Psoas muscle (tissue), 7 donors: ENCODE measurements at regions not wholly inside any gene's neighbourhood (a gene's known extent, or its start where the extent isn't known, plus 50 kb on each side); places are given as distances from the start of the nearest gene placed in this dataset.

Experiments used
- ATAC-seq, 4 donors: fragments of 200-7000 bp; cut with Tn5 transposase; one replicate each; pipeline ENCODE4 v1.9.1; 2020; ENCODE audit warnings: moderate library complexity in 3 of 4, mild to moderate bottlenecking in 2 of 4
- DNase-seq, 2 donors: peaks; one replicate each; pipeline ENCODE4 v3.0.0-alpha.2; 2020
- H3K27ac ChIP-seq: fragments of 200-600 bp; one replicate; pipeline ENCODE4 v1.8.0; 2022
- H3K27me3 ChIP-seq, 3 donors: fragments of 200-600 bp in 1 of 3; one replicate each; pipeline versions ENCODE4 v1.6.1 to v1.8.0; 2013 to 2022; ENCODE audit warnings: low read length in 2 of 3, mild to moderate bottlenecking in 2 of 3, moderate library complexity in 1 of 3; ENCODE audit not compliant: insufficient read depth in 3 of 3
- H3K36me3 ChIP-seq, 2 donors: fragments of 200-600 bp in 1 of 2; one replicate each; pipeline versions ENCODE4 v1.6.1 to v1.8.0; 2013 to 2022; ENCODE audit warnings: low read depth in 1 of 2, mild to moderate bottlenecking in 1 of 2, moderate library complexity in 1 of 2; ENCODE audit not compliant: insufficient read depth in 1 of 2
- H3K4me1 ChIP-seq: fragments of 200-600 bp; one replicate; pipeline ENCODE4 v1.8.0; 2022
- H3K4me3 ChIP-seq: fragments of 200-600 bp; one replicate; pipeline ENCODE4 v1.8.0; 2022; ENCODE audit warnings: mild to moderate bottlenecking
- H3K9me3 ChIP-seq: fragments of 200-600 bp; one replicate; pipeline ENCODE4 v1.8.0; 2022
- WGBS, 3 donors: extraction: QIAGEN DNeasy Blood & Tissue Kit; methylation state at CpG; one replicate each; pipeline versions ENCODE4 v1.1.6 to v1.1.7; 2013; 5-methylcytosine and 5-hydroxymethylcytosine counted together
- intact Hi-C, 2 donors: fragments of 100-400 bp; cut with DNase I; formaldehyde crosslinking; loops; one replicate each; pipeline versions ENCODE4 v1.11.0 to v1.14.2; 2022
- TF ChIP-seq, protein P1 (sequence below): fragments of 200-600 bp; IDR thresholded peaks from one replicate; pipeline ENCODE4 v1.8.0; 2022; ENCODE audit warnings: antibody characterized with exemption
- donor health status: healthy with polysubstance abuse.
- donor health status: DM: no; HTN: no; CAD: no; lungs with moderate emphysema.
- donor health status: Bipolar disorder and iron deficiency.
- donor health status: healthy.
- donor health status: DM: yes; HTN: yes; CAD: no.
- donor health status: DM: no; HTN: no; CAD: no.
- donor health status: DM: yes; HTN: yes; CAD: no.

DNA sequence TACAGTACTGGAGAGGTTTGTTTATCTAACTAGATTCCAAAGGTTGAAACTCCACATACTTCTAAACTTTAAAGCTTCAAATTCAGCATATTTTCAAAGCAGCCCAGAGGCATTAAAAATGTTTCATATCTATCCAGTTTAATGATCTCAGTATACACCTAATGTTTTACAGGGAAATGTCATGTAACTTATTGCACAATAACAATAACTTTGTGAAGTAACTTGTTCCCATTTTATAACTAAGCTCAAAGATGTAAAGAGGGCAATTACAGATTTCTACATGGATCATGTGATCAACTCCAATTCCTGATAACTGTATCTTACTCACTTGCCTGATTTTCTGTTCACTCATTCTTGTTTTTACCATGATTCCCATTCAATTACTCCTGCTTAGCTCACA, 610.0 kb downstream of the TAF11L14 start:
- H3K4me3 ChIP-seq: no peak overlapping the region
- no peaks in the 10 kb centered on the region for H3K4me1 ChIP-seq
- TF ChIP-seq, protein P1, sequence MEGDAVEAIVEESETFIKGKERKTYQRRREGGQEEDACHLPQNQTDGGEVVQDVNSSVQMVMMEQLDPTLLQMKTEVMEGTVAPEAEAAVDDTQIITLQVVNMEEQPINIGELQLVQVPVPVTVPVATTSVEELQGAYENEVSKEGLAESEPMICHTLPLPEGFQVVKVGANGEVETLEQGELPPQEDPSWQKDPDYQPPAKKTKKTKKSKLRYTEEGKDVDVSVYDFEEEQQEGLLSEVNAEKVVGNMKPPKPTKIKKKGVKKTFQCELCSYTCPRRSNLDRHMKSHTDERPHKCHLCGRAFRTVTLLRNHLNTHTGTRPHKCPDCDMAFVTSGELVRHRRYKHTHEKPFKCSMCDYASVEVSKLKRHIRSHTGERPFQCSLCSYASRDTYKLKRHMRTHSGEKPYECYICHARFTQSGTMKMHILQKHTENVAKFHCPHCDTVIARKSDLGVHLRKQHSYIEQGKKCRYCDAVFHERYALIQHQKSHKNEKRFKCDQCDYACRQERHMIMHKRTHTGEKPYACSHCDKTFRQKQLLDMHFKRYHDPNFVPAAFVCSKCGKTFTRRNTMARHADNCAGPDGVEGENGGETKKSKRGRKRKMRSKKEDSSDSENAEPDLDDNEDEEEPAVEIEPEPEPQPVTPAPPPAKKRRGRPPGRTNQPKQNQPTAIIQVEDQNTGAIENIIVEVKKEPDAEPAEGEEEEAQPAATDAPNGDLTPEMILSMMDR: no peak
- no peak overlapping the region for H3K27ac ChIP-seq
- no peaks in the 10 kb centered on the region for H3K36me3 ChIP-seq
- intact Hi-C loops: no loop called here
- no peak for DNase-seq
- H3K27me3 ChIP-seq: no peaks in the 10 kb centered on the region
- peaks cover 3% of the 10 kb centered on the region for H3K9me3 ChIP-seq
- no peak for ATAC-seq

DNA sequence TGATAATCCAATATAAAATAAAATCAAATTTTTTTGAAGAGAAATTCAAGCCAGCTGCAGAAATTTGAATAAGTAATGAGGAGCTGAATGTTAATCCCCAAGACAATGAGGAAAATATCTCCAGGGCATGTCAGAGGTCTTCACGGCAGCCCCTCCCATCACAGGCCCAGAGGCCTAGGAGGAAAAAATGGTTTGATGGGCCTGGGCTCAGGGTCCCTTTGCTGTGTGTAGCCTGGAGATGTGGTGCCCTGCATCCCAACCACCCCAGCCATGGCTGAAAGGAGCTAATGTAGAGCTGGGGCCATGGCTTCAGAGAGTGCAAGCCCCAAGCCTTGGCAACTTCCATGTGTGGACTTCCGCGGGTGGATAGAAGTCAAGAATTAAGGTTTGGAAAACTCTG, 618.3 kb downstream of the TAF11L14 start:
- Histone ChIP-seq H3K9me3 (no peaks in the 10 kb centered on the region), H3K27me3 (no peaks in the 10 kb centered on the region), H3K4me3 (no peak overlapping the region), H3K4me1 (no peaks in the 10 kb centered on the region), H3K36me3 (no peaks in the 10 kb centered on the region), H3K27ac (no peak overlapping the region)
- intact Hi-C loops: no loop called here
- 91 to 98% (median 96%) methylated on average over 3 of the region's 3 CpGs for WGBS, 3 donors
- no peak for ATAC-seq
- no peak for DNase-seq
- TF ChIP-seq, protein P1: no peak

DNA sequence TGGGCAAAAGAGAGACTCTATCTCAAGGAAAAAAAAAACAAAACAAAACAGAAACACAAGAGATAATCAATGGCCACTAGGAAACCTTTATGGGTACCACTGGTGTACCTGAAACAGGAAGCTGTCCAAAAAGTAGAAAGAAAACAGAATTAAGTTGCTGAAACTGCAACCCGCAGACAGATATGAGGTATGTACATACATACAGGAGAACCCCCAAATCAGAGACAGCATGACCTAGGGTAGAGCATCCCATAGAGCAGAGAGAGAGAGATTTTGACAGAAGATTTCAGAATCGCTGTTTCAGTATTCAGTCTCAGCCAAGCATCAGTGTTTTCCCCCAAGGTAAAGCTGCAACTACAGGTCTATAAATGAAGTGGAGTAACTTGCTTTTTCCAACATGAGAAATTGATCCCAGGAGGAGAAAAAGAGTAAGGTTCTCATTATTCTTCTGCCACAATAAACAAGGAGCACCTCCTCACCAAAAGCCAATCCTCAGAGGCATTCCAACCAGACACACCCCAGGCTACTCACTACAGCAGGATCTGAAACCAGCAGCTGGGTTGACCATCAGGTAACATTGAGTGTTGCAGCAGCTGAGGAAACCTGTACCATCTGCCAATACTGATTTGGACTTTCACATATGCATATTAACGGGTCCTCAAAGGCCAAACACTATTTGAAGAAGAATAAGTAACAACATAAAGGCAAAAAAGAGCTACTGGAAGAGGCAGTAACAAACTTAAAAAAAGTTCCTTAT, 630.0 kb downstream of the TAF11L14 start:
- TF ChIP-seq, protein P1: no peak
- H3K9me3 ChIP-seq: no peaks in the 10 kb centered on the region
- no peak overlapping the region for H3K4me3 ChIP-seq
- no peaks in the 10 kb centered on the region for H3K4me1 ChIP-seq
- intact Hi-C loops: no loop called here
- WGBS, 3 donors: 90 to 94% (median 92%) methylated on average over 3 of the region's 3 CpGs
- no peaks in the 10 kb centered on the region for H3K36me3 ChIP-seq
- H3K27me3 ChIP-seq: no peaks in the 10 kb centered on the region
- DNase-seq (no peak), ATAC-seq (no peak)
- H3K27ac ChIP-seq: no peak overlapping the region

DNA sequence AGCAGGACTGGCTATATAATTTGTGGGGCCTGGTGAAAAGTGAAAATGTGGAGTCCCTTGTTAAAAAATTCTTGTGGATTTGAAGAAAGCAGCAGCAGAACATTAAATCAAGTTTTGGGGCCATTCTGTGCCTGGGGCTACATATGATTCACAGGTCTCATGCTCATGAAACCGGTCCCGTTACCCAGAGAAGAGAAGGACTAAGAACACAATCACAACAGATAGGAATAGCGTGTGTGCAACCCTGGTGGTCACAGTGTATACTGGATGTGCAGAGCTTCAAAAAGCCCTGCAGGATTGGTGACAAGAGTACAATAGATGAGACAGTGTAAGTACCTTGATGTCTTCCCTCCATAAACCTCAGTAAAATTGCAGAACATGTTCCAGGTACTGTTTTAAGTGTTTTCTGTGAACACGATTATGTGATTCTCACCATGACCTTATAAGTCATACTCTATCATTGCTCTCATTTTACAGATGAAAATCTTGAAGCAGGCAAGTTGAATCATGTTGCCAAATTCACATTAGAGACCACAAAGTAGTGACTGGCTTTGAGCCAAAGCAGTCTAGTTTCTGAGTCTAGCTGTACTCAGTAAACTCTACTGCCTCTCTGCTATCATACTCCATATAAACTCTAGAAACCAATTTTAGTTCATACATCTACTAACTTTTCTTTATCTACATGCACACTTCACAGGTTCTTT, 636.5 kb downstream of the TAF11L14 start:
- WGBS, 3 donors: 78 to 79% (median 78%) methylated on average over 4 of the region's 4 CpGs
- ATAC-seq (no peak), DNase-seq (no peak)
- TF ChIP-seq, protein P1: no peak
- H3K36me3 ChIP-seq: no peaks in the 10 kb centered on the region
- H3K9me3 ChIP-seq: peaks cover 3% of the 10 kb centered on the region
- H3K4me1 ChIP-seq: no peaks in the 10 kb centered on the region
- intact Hi-C loops: no loop called here
- no peak overlapping the region for H3K4me3 ChIP-seq
- H3K27me3 ChIP-seq: no peaks in the 10 kb centered on the region
- no peak overlapping the region for H3K27ac ChIP-seq
